Superior temporal gyrus (tissue), 1 donor: ENCODE measurements at regions not wholly inside any gene's neighbourhood (a gene's known extent, or its start where the extent isn't known, plus 50 kb on each side); places are given as distances from the start of the nearest gene placed in this dataset.
"Not testable (repeated sequence)": the region's sequence is repeated elsewhere in the genome, so short reads cannot be mapped to it uniquely, and the experiment has no call there.

Experiments used
- DNase-seq: peaks from one replicate; pipeline ENCODE4 v3.0.0-alpha.2; 2016; ENCODE audit errors: extremely low spot score

GRCh38 chr1:29802181-29803068 lies 566.1 kb downstream of the PTPRU start:
- DNase-seq, result no peak

- DNase-seq, result no peak
Measured at GRCh38 chr1:29801561-29801973, 565.2 kb downstream of the PTPRU start.

- no peak for DNase-seq
Measured at GRCh38 chr1:29801003-29801402, 564.7 kb downstream of the PTPRU start.

DNA sequence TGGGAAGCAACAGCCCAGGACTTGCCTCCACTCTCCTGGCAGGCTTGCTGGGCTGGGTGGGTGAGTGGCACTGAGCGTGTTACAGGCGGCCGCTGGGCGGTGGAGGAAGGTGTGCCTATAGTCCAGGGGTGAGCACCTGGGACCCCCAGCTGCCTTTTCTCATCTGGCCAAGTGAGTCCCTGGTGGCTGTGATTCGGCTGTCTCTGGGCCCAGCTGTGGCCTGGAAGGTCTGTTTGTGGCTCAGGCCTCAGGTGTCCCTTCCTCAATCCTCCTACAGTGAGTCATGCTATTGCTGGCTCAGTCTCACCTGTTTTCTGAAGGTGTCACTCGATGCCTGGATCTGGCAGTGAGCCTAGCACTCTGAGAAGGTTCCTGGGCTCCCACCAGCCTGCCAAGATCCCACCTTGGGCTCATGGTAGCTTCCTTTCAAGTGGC lies 564.2 kb downstream of the PTPRU start:
- no peak for DNase-seq

- no peak for DNase-seq
Measured at GRCh38 chr1:29800120-29800519, 563.8 kb downstream of the PTPRU start.

DNA sequence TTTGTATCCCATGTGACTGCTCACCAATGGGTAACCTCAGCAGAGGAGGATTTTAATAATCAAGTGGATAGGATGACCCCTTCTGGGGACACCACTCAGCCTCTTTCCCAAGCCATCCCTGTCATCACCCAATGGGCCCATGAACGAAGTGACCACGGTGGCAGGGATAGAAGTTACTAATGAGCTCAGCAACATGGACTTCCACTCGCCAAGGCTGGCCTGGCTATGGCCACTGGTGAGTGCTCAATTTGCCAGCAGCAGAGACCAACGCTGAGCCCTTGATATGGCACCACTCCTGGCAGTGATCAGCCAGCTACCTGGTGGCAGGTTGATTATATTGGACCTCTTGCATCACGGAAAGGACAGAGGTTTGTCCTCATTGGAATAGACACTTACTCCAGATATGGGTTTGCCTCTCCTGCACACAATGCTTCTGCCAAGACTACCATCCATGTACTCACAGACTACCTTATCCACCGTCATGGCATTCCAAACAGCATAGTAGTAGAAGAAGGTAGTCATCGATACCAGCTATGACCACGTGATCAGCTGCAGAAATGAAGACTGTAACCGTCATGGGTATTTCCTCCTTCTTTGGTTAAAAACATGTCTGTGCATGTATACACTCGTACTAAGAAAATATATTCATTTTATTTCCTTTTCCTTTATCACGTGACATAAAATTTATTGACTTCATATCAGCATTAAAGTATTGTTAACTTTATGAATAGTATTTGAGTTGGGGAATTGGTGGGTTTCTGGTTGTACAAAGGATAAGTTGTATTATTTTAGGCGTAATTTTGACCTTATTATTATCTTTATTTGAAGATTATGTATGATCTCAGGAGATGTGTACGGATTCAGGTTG lies 562.6 kb downstream of the PTPRU start:
- DNase-seq, result no peak

DNA sequence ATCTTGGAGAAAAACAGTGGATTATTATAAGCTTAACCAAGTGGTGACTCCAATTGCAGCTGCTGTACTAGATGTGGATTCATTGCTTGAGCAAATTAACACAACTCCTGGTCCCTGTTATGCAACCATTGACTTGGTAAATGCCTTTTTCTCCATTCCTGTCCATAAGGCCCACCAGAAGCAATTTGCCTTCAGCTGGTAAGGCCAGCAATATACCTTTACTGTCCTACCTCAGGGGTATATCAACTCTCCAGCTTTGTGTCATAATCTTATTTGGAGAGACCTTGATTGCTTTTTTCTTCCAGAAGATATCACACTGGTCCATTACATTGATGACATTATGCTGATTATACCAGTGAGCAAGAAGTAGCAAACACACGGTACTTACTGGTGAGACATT lies 560.8 kb downstream of the PTPRU start:
- not testable (repeated sequence) for DNase-seq

DNA sequence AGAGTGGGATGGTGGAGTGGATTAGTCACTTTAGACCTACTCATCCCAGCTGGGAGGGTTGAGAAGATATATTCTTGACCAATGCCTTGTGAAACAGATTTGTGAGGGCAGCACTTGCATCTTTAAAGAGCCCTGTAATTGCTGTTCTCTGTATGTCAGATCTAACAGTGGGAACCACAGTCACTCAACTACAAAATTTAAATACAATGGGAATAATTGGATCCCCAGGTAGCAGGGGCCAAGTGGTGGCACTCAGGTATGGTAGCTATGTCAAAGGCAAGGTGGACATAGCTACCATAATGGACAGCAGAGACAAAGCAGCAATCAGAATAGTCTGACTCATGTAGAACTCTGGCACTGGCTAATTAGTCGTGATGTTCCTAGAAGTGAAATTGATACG lies 559.6 kb downstream of the PTPRU start:
- DNase-seq, result not testable (repeated sequence)

DNA sequence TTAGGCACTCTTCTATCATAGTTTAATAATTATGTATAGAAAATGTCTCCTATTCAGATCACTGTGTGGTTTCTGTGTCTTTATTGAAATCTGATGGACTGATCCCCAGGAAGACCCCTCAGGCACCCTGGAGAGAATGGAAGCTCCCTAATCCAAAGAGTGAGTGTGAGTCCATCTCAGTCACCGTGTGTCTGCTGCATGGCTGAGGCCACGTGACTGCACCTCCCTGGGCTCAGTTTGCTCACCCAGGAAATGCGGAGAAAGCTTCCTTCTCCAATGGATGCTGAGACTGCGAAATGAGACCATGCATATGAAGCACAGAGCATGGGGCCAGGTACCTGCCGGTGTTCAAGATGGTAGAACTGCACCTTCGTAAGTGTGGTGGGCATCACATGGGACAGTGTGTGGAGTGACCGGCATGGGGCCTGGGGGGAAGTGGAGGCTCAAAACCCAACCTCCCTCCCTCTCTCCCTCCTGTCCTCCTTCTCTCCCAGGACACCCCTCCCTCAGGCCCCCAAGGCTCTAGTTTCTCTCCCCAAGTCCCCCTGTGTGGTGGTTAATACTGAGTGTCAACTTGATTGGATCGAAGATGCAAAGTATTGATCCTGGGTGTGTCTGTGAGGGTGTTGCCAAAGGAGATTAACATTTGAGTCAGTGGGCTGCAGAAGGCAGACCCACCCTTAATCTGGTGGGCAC lies 557.5 kb downstream of the PTPRU start:
- DNase-seq, result no peak

- peak; percentile 89 for DNase-seq
Measured at GRCh38 chr1:29793101-29793546, 556.8 kb downstream of the PTPRU start.

DNA sequence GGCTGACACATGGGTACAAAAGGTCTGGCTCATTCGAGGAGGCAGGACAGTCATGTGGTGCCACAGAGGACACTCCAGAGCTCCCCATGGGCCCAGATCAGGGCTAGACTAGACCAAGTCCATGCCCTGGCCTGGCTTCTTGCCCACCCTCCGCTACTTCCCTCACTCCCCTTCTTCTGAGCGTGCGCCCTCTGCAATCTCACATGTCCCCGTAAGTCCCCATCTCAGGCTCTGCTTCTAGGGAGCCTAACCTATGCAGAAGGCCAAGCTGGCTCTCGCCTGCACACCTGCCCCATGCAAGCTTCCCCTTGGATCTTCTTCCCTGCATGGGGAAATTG lies 553.6 kb downstream of the PTPRU start:
- no peak for DNase-seq

- no peak for DNase-seq
Measured at GRCh38 chr1:29789221-29789909, 553.0 kb downstream of the PTPRU start.

GRCh38 chr1:29786791-29787732 lies 550.7 kb downstream of the PTPRU start:
- no peak for DNase-seq

DNA sequence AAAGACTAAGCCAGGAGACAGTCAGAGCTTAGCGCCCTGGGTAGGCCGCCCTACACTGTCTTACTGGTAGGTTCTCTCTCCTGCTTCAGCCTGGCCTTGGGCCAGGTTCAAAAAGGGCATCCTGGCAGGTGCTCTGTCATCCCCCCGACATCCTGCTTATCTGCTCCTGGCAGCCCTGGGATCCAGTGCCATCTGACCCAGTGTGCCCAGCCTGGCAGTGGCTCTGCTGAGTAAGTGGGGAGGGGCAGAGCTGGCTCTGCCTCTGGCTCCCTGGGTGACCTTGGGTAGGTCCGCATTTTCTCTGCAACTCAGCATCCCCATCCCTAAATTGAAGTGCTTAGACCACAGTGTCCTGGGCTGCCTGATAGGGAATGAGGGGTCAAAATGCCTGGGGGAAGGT lies 549.9 kb downstream of the PTPRU start:
- no peak for DNase-seq

DNA sequence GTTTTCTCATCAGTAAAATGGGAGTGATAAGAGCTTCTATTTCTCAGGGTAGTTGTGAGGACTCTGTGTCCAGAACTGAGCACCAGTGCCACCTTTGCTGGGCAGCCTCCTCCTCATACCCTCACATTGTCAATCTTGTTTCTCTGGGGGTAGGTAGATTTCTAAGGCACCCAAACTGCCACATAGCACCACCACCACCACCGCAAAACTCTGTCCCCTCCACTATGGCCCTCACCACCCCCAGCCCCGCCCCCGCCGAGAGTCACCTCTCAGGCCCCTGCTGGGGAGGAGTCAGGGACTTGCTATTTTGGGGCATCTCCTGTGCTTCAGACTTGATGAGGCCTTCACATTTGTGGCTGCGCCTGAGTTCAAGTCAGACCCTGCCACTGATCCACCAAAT lies 549.2 kb downstream of the PTPRU start:
- no peak for DNase-seq

GRCh38 chr1:29785137-29785527 lies 548.8 kb downstream of the PTPRU start:
- DNase-seq, result no peak

- DNase-seq, result no peak
Measured at GRCh38 chr1:29784276-29785136, 548.2 kb downstream of the PTPRU start.

DNA sequence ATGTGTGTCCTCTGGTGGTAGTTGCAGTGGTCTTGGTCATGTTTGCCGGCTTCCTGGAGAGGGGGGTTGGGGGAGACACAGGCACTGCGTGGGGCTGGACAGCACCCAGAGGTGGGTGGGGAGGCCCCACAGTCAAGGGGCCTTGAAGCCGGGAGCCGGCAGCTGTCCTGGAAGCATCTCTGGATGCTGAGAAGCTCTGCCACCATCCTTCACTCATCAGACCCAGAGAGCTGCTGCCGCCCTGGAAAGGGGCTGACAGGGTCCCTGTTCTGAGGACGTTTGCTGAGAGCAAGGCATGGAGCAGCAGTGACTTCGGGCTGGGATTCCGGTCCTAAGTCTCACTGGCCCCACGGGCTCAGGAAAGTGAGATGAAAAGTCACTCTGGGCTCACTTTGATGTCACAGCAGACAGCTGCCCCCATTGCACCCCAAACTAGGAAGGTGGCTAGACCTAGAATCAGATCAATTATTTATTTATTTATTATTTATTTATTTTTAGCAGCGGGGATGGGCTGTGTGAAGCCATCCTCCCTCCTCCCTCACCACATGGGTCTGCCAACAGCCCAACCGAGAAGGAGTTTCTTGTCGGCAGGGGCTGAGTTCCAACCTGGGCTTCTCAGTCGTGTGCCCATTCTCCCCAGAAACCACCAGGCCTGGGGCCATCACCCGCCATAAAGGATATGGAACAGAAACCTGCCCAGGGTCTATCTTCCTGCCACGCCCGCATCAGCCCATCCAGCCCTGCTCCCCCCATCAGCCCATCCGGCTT lies 547.4 kb downstream of the PTPRU start:
- DNase-seq, result no peak
